ENCODE measurements at regions not wholly inside any gene's neighbourhood (a gene's known extent, or its start where the extent isn't known, plus 50 kb on each side); places are given as distances from the start of the nearest gene placed in this dataset.

DNA sequence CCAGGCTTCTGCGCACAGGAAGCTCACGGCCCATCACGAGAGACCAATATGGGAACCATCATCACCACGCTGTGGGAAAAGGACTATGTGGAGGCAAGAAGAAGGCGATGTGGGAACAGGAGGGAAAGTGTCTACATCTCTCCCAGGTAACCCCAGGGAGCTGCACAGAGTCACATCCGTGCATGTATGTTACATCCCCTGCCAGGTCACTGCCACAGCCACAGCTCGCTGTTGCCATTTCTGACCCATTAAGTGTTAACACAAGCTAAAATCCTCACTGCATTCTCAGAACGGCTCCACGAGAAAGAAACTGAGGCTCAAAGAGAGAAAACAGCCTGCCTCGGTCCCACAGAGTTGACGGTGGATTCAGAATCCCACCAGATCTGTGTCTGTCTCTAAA, 319.1 kb downstream of the FOXL1 start:
- no peak overlapping the region for H2AFZ ChIP-seq (ENCODE audit: low read length)
- H3K4me1 ChIP-seq (ENCODE audit: control insufficient read depth, extremely low read depth, insufficient read depth, low read length), result no peaks in the 10 kb centered on the region
- TF ChIP-seq, protein P1, sequence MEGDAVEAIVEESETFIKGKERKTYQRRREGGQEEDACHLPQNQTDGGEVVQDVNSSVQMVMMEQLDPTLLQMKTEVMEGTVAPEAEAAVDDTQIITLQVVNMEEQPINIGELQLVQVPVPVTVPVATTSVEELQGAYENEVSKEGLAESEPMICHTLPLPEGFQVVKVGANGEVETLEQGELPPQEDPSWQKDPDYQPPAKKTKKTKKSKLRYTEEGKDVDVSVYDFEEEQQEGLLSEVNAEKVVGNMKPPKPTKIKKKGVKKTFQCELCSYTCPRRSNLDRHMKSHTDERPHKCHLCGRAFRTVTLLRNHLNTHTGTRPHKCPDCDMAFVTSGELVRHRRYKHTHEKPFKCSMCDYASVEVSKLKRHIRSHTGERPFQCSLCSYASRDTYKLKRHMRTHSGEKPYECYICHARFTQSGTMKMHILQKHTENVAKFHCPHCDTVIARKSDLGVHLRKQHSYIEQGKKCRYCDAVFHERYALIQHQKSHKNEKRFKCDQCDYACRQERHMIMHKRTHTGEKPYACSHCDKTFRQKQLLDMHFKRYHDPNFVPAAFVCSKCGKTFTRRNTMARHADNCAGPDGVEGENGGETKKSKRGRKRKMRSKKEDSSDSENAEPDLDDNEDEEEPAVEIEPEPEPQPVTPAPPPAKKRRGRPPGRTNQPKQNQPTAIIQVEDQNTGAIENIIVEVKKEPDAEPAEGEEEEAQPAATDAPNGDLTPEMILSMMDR (conservative IDR thresholded peaks at IDR 0.05 in 1 of 2, IDR thresholded peaks at IDR 0.05 in 1 of 2; ENCODE audit: low read depth in 1 of 2, low read length in 2 of 2), result no peak
- TF ChIP-seq EZH2 (IDR thresholded peaks at IDR 0.05; ENCODE audit: low read length, missing control alignments), result no peak
- H3K4me2 ChIP-seq (ENCODE audit: extremely low read depth, insufficient read depth, low read length), result no peak overlapping the region
- H3K79me2 ChIP-seq (ENCODE audit: control insufficient read depth, insufficient read depth, low read length), result no peaks in the 10 kb centered on the region
- no peaks in the 10 kb centered on the region for H3K36me3 ChIP-seq (ENCODE audit: control insufficient read depth, insufficient read depth, low read length)
- no peak overlapping the region for H3K9ac ChIP-seq (ENCODE audit: insufficient read depth, low read length)
- H3K27me3 ChIP-seq (ENCODE audit: control insufficient read depth, insufficient read depth, low read length), result no peaks in the 10 kb centered on the region
- H3K27ac ChIP-seq (ENCODE audit: insufficient read depth, low read length), result no peak overlapping the region
- DNase-seq (ENCODE audit: low read depth in 2 of 2), result no peak
- no peaks in the 10 kb centered on the region for H3K9me3 ChIP-seq (ENCODE audit: control insufficient read depth, insufficient read depth, low read depth, low read length)
- no peaks in the 10 kb centered on the region for H4K20me1 ChIP-seq (ENCODE audit: control insufficient read depth, extremely low read depth, insufficient read depth, low read length)
- no peak overlapping the region for H3K4me3 ChIP-seq (replicated peaks in 1 of 4; ENCODE audit: control extremely low read depth in 1 of 4, insufficient read depth in 1 of 4, low read depth in 3 of 4, low read length in 4 of 4)

- Histone ChIP-seq H3K79me2 (ENCODE audit: control insufficient read depth, insufficient read depth, low read length) (no peaks in the 10 kb centered on the region), H3K4me1 (ENCODE audit: control insufficient read depth, extremely low read depth, insufficient read depth, low read length) (no peaks in the 10 kb centered on the region), H3K27ac (ENCODE audit: insufficient read depth, low read length) (no peak overlapping the region), H2AFZ (ENCODE audit: low read length) (no peak overlapping the region), H3K27me3 (ENCODE audit: control insufficient read depth, insufficient read depth, low read length) (no peaks in the 10 kb centered on the region), H3K4me2 (ENCODE audit: extremely low read depth, insufficient read depth, low read length) (no peak overlapping the region), H3K9me3 (ENCODE audit: control insufficient read depth, insufficient read depth, low read depth, low read length) (no peaks in the 10 kb centered on the region), H3K36me3 (ENCODE audit: control insufficient read depth, insufficient read depth, low read length) (no peaks in the 10 kb centered on the region), H3K4me3 (replicated peaks in 1 of 4; ENCODE audit: control extremely low read depth in 1 of 4, insufficient read depth in 1 of 4, low read depth in 3 of 4, low read length in 4 of 4) (no peak overlapping the region), H4K20me1 (ENCODE audit: control insufficient read depth, extremely low read depth, insufficient read depth, low read length) (no peaks in the 10 kb centered on the region), H3K9ac (ENCODE audit: insufficient read depth, low read length) (no peak overlapping the region)
- no peak for TF ChIP-seq EZH2 (IDR thresholded peaks at IDR 0.05; ENCODE audit: low read length, missing control alignments)
- no peak for DNase-seq (ENCODE audit: low read depth in 2 of 2)
Measured at GRCh38 chr16:86898386-86898785, 320.0 kb downstream of the FOXL1 start.

- no peak overlapping the region for H3K4me2 ChIP-seq (ENCODE audit: extremely low read depth, insufficient read depth, low read length)
- DNase-seq (ENCODE audit: low read depth in 2 of 2), result no peak
Measured at GRCh38 chr16:86899151-86899550, 320.8 kb downstream of the FOXL1 start.

More at GRCh38 chr16:86899151-86899550, 320.8 kb downstream of the FOXL1 start:
- no peak overlapping the region for H3K9ac ChIP-seq (ENCODE audit: insufficient read depth, low read length)
- H3K27me3 ChIP-seq (ENCODE audit: control insufficient read depth, insufficient read depth, low read length), result no peaks in the 10 kb centered on the region
- H2AFZ ChIP-seq (ENCODE audit: low read length), result no peak overlapping the region
- no peaks in the 10 kb centered on the region for H3K36me3 ChIP-seq (ENCODE audit: control insufficient read depth, insufficient read depth, low read length)
- TF ChIP-seq EZH2 (IDR thresholded peaks at IDR 0.05; ENCODE audit: low read length, missing control alignments), result no peak
- TF ChIP-seq, protein P1 (conservative IDR thresholded peaks at IDR 0.05 in 1 of 2, IDR thresholded peaks at IDR 0.05 in 1 of 2; ENCODE audit: low read depth in 1 of 2, low read length in 2 of 2), result no peak
- H3K79me2 ChIP-seq (ENCODE audit: control insufficient read depth, insufficient read depth, low read length), result no peaks in the 10 kb centered on the region
- H3K4me1 ChIP-seq (ENCODE audit: control insufficient read depth, extremely low read depth, insufficient read depth, low read length), result no peaks in the 10 kb centered on the region
- no peaks in the 10 kb centered on the region for H4K20me1 ChIP-seq (ENCODE audit: control insufficient read depth, extremely low read depth, insufficient read depth, low read length)
- H3K4me3 ChIP-seq (replicated peaks in 1 of 4; ENCODE audit: control extremely low read depth in 1 of 4, insufficient read depth in 1 of 4, low read depth in 3 of 4, low read length in 4 of 4), result no peak overlapping the region
- no peaks in the 10 kb centered on the region for H3K9me3 ChIP-seq (ENCODE audit: control insufficient read depth, insufficient read depth, low read depth, low read length)
- H3K27ac ChIP-seq (ENCODE audit: insufficient read depth, low read length), result no peak overlapping the region
